IMR-90 (cell line): ENCODE measurements at regions not wholly inside any gene's neighbourhood (a gene's known extent, or its start where the extent isn't known, plus 50 kb on each side); places are given as distances from the start of the nearest gene placed in this dataset.

Experiments
- ATAC-seq: fragments of 200-7000 bp; cut with Tn5 transposase; 2 replicates; pipeline ENCODE4 v1.9.1; 2020; ENCODE audit warnings: low read depth, mild to moderate bottlenecking, moderate library complexity
- BruUV-seq: library from RNA; stranded (reverse); fragments of 400-500 nt; replicated peaks from 2 replicates; lab custom pipeline; 2021; lab: Mats Ljungman, UMichigan
- CTCF ChIA-PET: fragments of 300-600 bp; formaldehyde crosslinking; extraction: SDS; loops from one replicate; lab custom pipeline; 2021; ENCODE audit warnings: antibody characterized with exemption; lab: Yijun Ruan, JAX
- POLR2A ChIA-PET: fragments of 300-600 bp; sonication (Branson Sonifier 250); formaldehyde crosslinking; loops from one replicate; lab custom pipeline; 2022; ENCODE audit warnings: antibody characterized with exemption; ENCODE audit not compliant: unreplicated experiment; lab: Charles Lee
- DNase-seq: peaks from one replicate; pipeline ENCODE4 v3.0.0; 2013
- H2AFZ ChIP-seq: replicated peaks from 2 replicates; pipeline ENCODE3; 2013; ENCODE audit warnings: low read length, mild to moderate bottlenecking; ENCODE audit not compliant: poor library complexity
- H2AK5ac ChIP-seq: 2 replicates; pipeline ENCODE4 v1.6.1; 2013; ENCODE audit warnings: low read depth, low read length, inconsistent platforms
- H2AK9ac ChIP-seq: replicated peaks from 2 replicates; pipeline ENCODE3; 2013; ENCODE audit warnings: mild to moderate bottlenecking, low read depth, low read length, moderate library complexity; ENCODE audit not compliant: poor library complexity
- H2BK120ac ChIP-seq: 2 replicates; pipeline ENCODE4 v1.6.1; 2013; ENCODE audit warnings: low read depth, low read length, inconsistent platforms
- H2BK15ac ChIP-seq: 3 replicates; pipeline ENCODE4 v1.6.1; 2013; ENCODE audit warnings: low read depth, low read length, inconsistent platforms
- H2BK20ac ChIP-seq: 2 replicates; pipeline ENCODE4 v1.6.1; 2013; ENCODE audit warnings: low read depth, mild to moderate bottlenecking, inconsistent platforms, low read length, moderate library complexity
- H2BK5ac ChIP-seq: 2 replicates; pipeline ENCODE4 v1.6.1; 2013; ENCODE audit warnings: mild to moderate bottlenecking, low read depth, low read length, inconsistent platforms; ENCODE audit not compliant: poor library complexity, severe bottlenecking
- H3K14ac ChIP-seq: replicated peaks from 2 replicates; pipeline ENCODE4 v1.6.1; 2013; ENCODE audit warnings: low read depth, low read length, inconsistent platforms
- H3K18ac ChIP-seq: 2 replicates; pipeline ENCODE4 v1.6.1; 2013; ENCODE audit warnings: low read depth, low read length, control low read depth
- H3K23ac ChIP-seq: 2 replicates; pipeline ENCODE4 v1.6.1; 2013; ENCODE audit warnings: low read depth, low read length, inconsistent platforms
- H3K27ac ChIP-seq: 2 replicates; pipeline ENCODE4 v1.5.1; 2013; ENCODE audit warnings: mild to moderate bottlenecking, control low read depth, low read length; ENCODE audit not compliant: insufficient read depth
- H3K27me3 ChIP-seq: 2 replicates; pipeline ENCODE4 v1.6.1; 2013; ENCODE audit warnings: low read length; ENCODE audit not compliant: control insufficient read depth, insufficient read depth
- H3K36me3 ChIP-seq: 2 replicates; pipeline ENCODE4 v1.6.1; 2013; ENCODE audit warnings: low read length, mixed read lengths; ENCODE audit not compliant: control insufficient read depth, insufficient read depth
- H3K4ac ChIP-seq: 2 replicates; pipeline ENCODE4 v1.6.1; 2013; ENCODE audit warnings: low read depth, low read length, inconsistent platforms
- H3K4me1 ChIP-seq: 2 replicates; pipeline ENCODE4 v1.6.1; 2013; ENCODE audit warnings: low read length, mixed read lengths; ENCODE audit not compliant: control insufficient read depth, insufficient read depth
- H3K4me2 ChIP-seq: 2 replicates; pipeline ENCODE4 v1.6.1; 2013; ENCODE audit warnings: low read depth, mild to moderate bottlenecking, control low read depth, low read length, moderate library complexity
- H3K4me3 ChIP-seq: 2 replicates; pipeline ENCODE4 v1.5.1; 2013; ENCODE audit warnings: low read depth, mild to moderate bottlenecking, control low read depth, low read length, moderate library complexity; ENCODE audit not compliant: insufficient read depth
- H3K56ac ChIP-seq: 2 replicates; pipeline ENCODE4 v1.6.1; 2013; ENCODE audit warnings: low read length, inconsistent platforms; ENCODE audit not compliant: insufficient read depth; ENCODE audit errors: extremely low read depth
- H3K79me1 ChIP-seq, 2 experiments: 2 replicates each; pipeline ENCODE4 v1.6.1; 2013; ENCODE audit warnings: low read length in 2 of 2, inconsistent platforms in 1 of 2, low read depth in 1 of 2
- H3K9ac ChIP-seq: 2 replicates; pipeline ENCODE4 v1.6.1; 2013; ENCODE audit warnings: low read depth, low read length, control low read depth
- H3K9me1 ChIP-seq: 2 replicates; pipeline ENCODE4 v1.6.1; 2013; ENCODE audit warnings: low read length, inconsistent platforms; ENCODE audit not compliant: insufficient read depth
- H3K9me3 ChIP-seq: 2 replicates; pipeline ENCODE4 v1.6.1; 2013; ENCODE audit warnings: low read length; ENCODE audit not compliant: control insufficient read depth, insufficient read depth
- H4K20me1 ChIP-seq: 2 replicates; pipeline ENCODE4 v1.6.1; 2013; ENCODE audit warnings: low read length, inconsistent platforms; ENCODE audit not compliant: insufficient read depth
- H4K5ac ChIP-seq: 2 replicates; pipeline ENCODE4 v1.6.1; 2013; ENCODE audit warnings: mild to moderate bottlenecking, low read depth, low read length, control low read depth
- H4K8ac ChIP-seq, 2 experiments: 2 replicates each; pipeline ENCODE4 v1.6.1; 2013; ENCODE audit warnings: low read depth in 2 of 2, low read length in 2 of 2, control low read depth in 1 of 2, inconsistent platforms in 1 of 2
- H4K91ac ChIP-seq: 2 replicates; pipeline ENCODE4 v1.6.1; 2013; ENCODE audit warnings: low read depth, low read length, inconsistent platforms; ENCODE audit not compliant: insufficient read depth
- ELK1 ChIP-seq: fragments of 150-350 bp; IDR thresholded peaks from 2 replicates; pipeline ENCODE4 v1.6.1; 2016; ENCODE audit warnings: low read depth, mild to moderate bottlenecking, low read length, moderate library complexity, borderline replicate concordance
- WGBS, 2 experiments: methylation state at CpG; one replicate each; pipeline versions ENCODE4 v1.1.5 to v1.1.7; 2013; ENCODE audit warnings: missing lambda C conversion rate in 2 of 2; ENCODE audit not compliant: insufficient read length in 1 of 2; ENCODE audit errors: extremely low coverage in 2 of 2; 5-methylcytosine and 5-hydroxymethylcytosine counted together
- dilution Hi-C: fragments of 300-500 bp; cut with HindIII; formaldehyde crosslinking; loops from one replicate; pipeline ENCODE4 v1.14.3; 2018; ENCODE audit warnings: low sequenced_read_pairs; ENCODE audit not compliant: unreplicated experiment
- in situ Hi-C: fragments of 300-500 bp; cut with MboI; formaldehyde crosslinking; loops from 3 replicates; pipeline ENCODE4 v1.14.3; 2019; ENCODE audit warnings: low sequenced_read_pairs, inconsistent platforms, mixed read lengths
- intact Hi-C: fragments of 100-400 bp; cut with micrococcal nuclease; formaldehyde crosslinking; loops from 2 replicates; pipeline ENCODE4 v1.10.0; 2022

GRCh38 chr5:74461251-74461650 lies 179.3 kb downstream of the ENC1 start:
- no peak overlapping the region for H3K4me3 ChIP-seq
- no peaks in the 10 kb centered on the region for H4K20me1 ChIP-seq
- no peak overlapping the region for H2BK120ac ChIP-seq
- peaks cover 33% of the 10 kb centered on the region for H3K27me3 ChIP-seq
- no peak overlapping the region for H2AFZ ChIP-seq
- no peak overlapping the region for H2AK5ac ChIP-seq
- no peak overlapping the region for H3K56ac ChIP-seq
- H4K91ac ChIP-seq = no peak overlapping the region
- no peak overlapping the region for H3K4me2 ChIP-seq
- H3K36me3 ChIP-seq = no peaks in the 10 kb centered on the region
- ATAC-seq (no peak), DNase-seq (no peak)
- TF ChIP-seq ELK1 = no peak
- no peak overlapping the region for H3K9ac ChIP-seq
- no peaks in the 10 kb centered on the region for H3K9me1 ChIP-seq
- dilution Hi-C loops = no loop called here
- no peak overlapping the region for H2BK5ac ChIP-seq
- no TSS peak for BruUV-seq
- no peak overlapping the region for H3K4ac ChIP-seq
- H3K23ac ChIP-seq = no peak overlapping the region
- H2BK15ac ChIP-seq = no peak overlapping the region
- no CpG with 5 or more reads among the region's 1 CpG for WGBS, 2 experiments
- H3K9me3 ChIP-seq = no peaks in the 10 kb centered on the region
- no peak overlapping the region for H3K14ac ChIP-seq
- POLR2A ChIA-PET = no interaction called here
- no peak overlapping the region for H4K5ac ChIP-seq
- in situ Hi-C loops = no loop called here
- no peak overlapping the region for H3K27ac ChIP-seq
- no peak overlapping the region for H4K8ac ChIP-seq
- no peak overlapping the region for H2AK9ac ChIP-seq
- no peaks in the 10 kb centered on the region for H3K4me1 ChIP-seq
- H2BK20ac ChIP-seq = no peak overlapping the region
- no peaks in the 10 kb centered on the region for H3K79me1 ChIP-seq
- H3K18ac ChIP-seq = no peak overlapping the region
- intact Hi-C loops = no loop called here
- CTCF ChIA-PET = no interaction called here
